HepG2 (cell line): ENCODE measurements at regions not wholly inside any gene's neighbourhood (a gene's known extent, or its start where the extent isn't known, plus 50 kb on each side); places are given as distances from the start of the nearest gene placed in this dataset.

Experiments
- CHCHD3 ChIP-seq: sonication (generic); formaldehyde crosslinking; IDR thresholded peaks from 2 replicates; pipeline ENCODE4 v1.8.0; 2022; ENCODE audit warnings: mild to moderate bottlenecking, missing genetic modification reagents, moderate library complexity
- CTCF ChIP-seq: sonication (generic); formaldehyde crosslinking; IDR thresholded peaks from 2 replicates; pipeline ENCODE4 v1.5.0; 2020; ENCODE audit warnings: mild to moderate bottlenecking, missing genetic modification reagents, moderate library complexity
- ELF4 ChIP-seq: sonication (generic); formaldehyde crosslinking; IDR thresholded peaks from 2 replicates; pipeline ENCODE4 v1.5.0; 2020; ENCODE audit warnings: missing genetic modification reagents, mild to moderate bottlenecking, moderate library complexity, borderline replicate concordance
- EZH2 ChIP-seq: conservative IDR thresholded peaks from 2 replicates; pipeline ENCODE4 v1.6.1; 2012; ENCODE audit warnings: mild to moderate bottlenecking, low read depth, low read length, moderate library complexity
- GATAD1 ChIP-seq: IDR thresholded peaks from 2 replicates; pipeline ENCODE4 v1.6.1; 2016; ENCODE audit warnings: missing genetic modification reagents, missing compliant biosample characterization
- HMGXB4 ChIP-seq, 2 experiments: sonication (generic) in 1 of 2; formaldehyde crosslinking in 1 of 2; IDR thresholded peaks; 2 replicates each; pipeline versions ENCODE4 v1.4.0 to v1.6.1; 2018 to 2020; ENCODE audit warnings: missing genetic modification reagents in 2 of 2, borderline replicate concordance in 1 of 2, low read depth in 1 of 2, mild to moderate bottlenecking in 1 of 2, missing biosample characterization in 1 of 2
- HOXA9 ChIP-seq: sonication (generic); formaldehyde crosslinking; IDR thresholded peaks from 2 replicates; pipeline ENCODE4 v1.8.1; 2022; ENCODE audit warnings: missing genetic modification reagents, mild to moderate bottlenecking, moderate library complexity, borderline replicate concordance
- ISX ChIP-seq: sonication (generic); formaldehyde crosslinking; conservative IDR thresholded peaks from 2 replicates; pipeline ENCODE4 v1.5.0; 2020; ENCODE audit warnings: missing genetic modification reagents
- NFE2L1 ChIP-seq: sonication (generic); formaldehyde crosslinking; IDR thresholded peaks from 2 replicates; pipeline ENCODE4 v1.4.0; 2020; ENCODE audit warnings: missing genetic modification reagents, mild to moderate bottlenecking, borderline replicate concordance
- TCF12 ChIP-seq, 2 experiments: fragments of 450-650 bp in 1 of 2; sonication (generic) in 1 of 2; formaldehyde crosslinking in 1 of 2; IDR thresholded peaks; 2 replicates each; pipeline versions ENCODE4 v1.6.1 to v1.8.0; 2017 to 2022; ENCODE audit warnings: antibody characterized with exemption in 1 of 2, mild to moderate bottlenecking in 1 of 2, missing genetic modification reagents in 1 of 2, moderate library complexity in 1 of 2
- WIZ ChIP-seq: sonication (generic); formaldehyde crosslinking; IDR thresholded peaks from 2 replicates; pipeline ENCODE4 v1.5.1; 2020; ENCODE audit warnings: mild to moderate bottlenecking, missing genetic modification reagents
- ZFP62 ChIP-seq: sonication (generic); formaldehyde crosslinking; IDR thresholded peaks from 2 replicates; pipeline ENCODE4 v1.4.0; 2020; ENCODE audit warnings: missing genetic modification reagents

DNA sequence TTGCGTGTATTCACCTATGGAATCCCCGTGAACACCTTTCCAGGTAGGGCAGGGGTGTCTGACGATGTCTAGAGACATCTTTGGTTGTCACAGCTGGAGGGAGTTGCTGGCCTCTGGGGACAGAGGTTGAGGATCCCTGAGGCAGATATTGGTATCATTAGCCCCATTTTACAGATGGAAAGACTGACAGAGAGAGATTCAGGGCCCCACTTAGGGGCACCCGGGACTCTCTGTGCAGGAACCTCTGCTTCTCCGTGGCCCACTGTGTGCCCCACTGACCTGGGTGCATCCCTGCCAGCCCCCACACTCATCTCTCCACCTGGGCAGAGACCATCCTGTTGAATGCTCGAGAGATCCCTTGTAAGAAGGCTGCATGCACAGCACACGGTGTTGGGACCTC lies 111.2 kb downstream of the EDN3 start:
- no peak for TF ChIP-seq ELF4 (CRISPR knock-in tag)
- no peak for TF ChIP-seq WIZ (CRISPR knock-in tag)
- no peak for TF ChIP-seq NFE2L1 (CRISPR knock-in tag)
- TF ChIP-seq TCF12 (IDR thresholded peaks at IDR 0.05), result no peak
- no peak for TF ChIP-seq TCF12 (CRISPR knock-in tag; IDR thresholded peaks at IDR 0.05)
- TF ChIP-seq CTCF (CRISPR knock-in tag), result no peak
- TF ChIP-seq EZH2, result no peak
- no peak for TF ChIP-seq CHCHD3 (CRISPR knock-in tag)
- TF ChIP-seq ISX (CRISPR knock-in tag), result no peak
- no peak for TF ChIP-seq HOXA9 (CRISPR knock-in tag)
- TF ChIP-seq GATAD1, result no peak
- no peak for TF ChIP-seq ZFP62 (CRISPR knock-in tag)
- no peak for TF ChIP-seq HMGXB4 (CRISPR knock-in tag; IDR thresholded peaks at IDR 0.05; ENCODE audit: borderline replicate concordance in 1 of 2, low read depth in 1 of 2)
